Liver (tissue), 8 donors: ENCODE measurements at regions not wholly inside any gene's neighbourhood (a gene's known extent, or its start where the extent isn't known, plus 50 kb on each side); places are given as distances from the start of the nearest gene placed in this dataset.

Source experiments
- DNase-seq: peaks from one replicate; pipeline ENCODE4 v3.0.0-alpha.2; 2017; ENCODE audit warnings: low spot score
- H3K27ac ChIP-seq, 2 donors: one replicate each; pipeline ENCODE4 v1.7.0; 2013; ENCODE audit warnings: inconsistent platforms in 2 of 2, low read length in 2 of 2, control low read depth in 1 of 2, low read depth in 1 of 2, mild to moderate bottlenecking in 1 of 2
- H3K27me3 ChIP-seq, 4 donors: one replicate each; pipeline versions ENCODE4 v1.6.1 to v1.7.0; 2013; ENCODE audit warnings: low read length in 3 of 4, inconsistent platforms in 1 of 4, mild to moderate bottlenecking in 1 of 4, moderate library complexity in 1 of 4; ENCODE audit not compliant: control insufficient read depth in 4 of 4, insufficient read depth in 4 of 4
- H3K36me3 ChIP-seq, 4 donors: one replicate each; pipeline versions ENCODE4 v1.6.1 to v1.7.0; 2013; ENCODE audit warnings: low read length in 3 of 4, mild to moderate bottlenecking in 3 of 4, low read depth in 1 of 4, moderate library complexity in 1 of 4; ENCODE audit not compliant: control insufficient read depth in 4 of 4, insufficient read depth in 3 of 4
- H3K4me1 ChIP-seq, 4 donors: one replicate each; pipeline versions ENCODE4 v1.6.1 to v1.7.0; 2013; ENCODE audit warnings: low read length in 3 of 4, mild to moderate bottlenecking in 3 of 4, moderate library complexity in 1 of 4; ENCODE audit not compliant: control insufficient read depth in 4 of 4, insufficient read depth in 4 of 4
- H3K4me3 ChIP-seq, 3 donors: one replicate each; pipeline versions ENCODE4 v1.6.1 to v1.7.0; 2013; ENCODE audit warnings: low read length in 3 of 3, control low read depth in 1 of 3, low read depth in 1 of 3, mild to moderate bottlenecking in 1 of 3
- H3K9ac ChIP-seq, 2 donors: one replicate each; pipeline ENCODE4 v1.7.0; 2013; ENCODE audit warnings: low read length in 2 of 2, mild to moderate bottlenecking in 2 of 2, moderate library complexity in 2 of 2, control low read depth in 1 of 2, low read depth in 1 of 2
- H3K9me3 ChIP-seq, 4 donors: one replicate each; pipeline versions ENCODE4 v1.6.1 to v1.7.0; 2013; ENCODE audit warnings: low read length in 3 of 4; ENCODE audit not compliant: control insufficient read depth in 4 of 4
- ATF3 ChIP-seq: IDR thresholded peaks from 2 replicates; pipeline ENCODE4 v1.6.1; 2016; ENCODE audit warnings: antibody characterized with exemption
- CTCF ChIP-seq: fragments of 150-350 bp; IDR thresholded peaks from 2 replicates; pipeline ENCODE4 v1.5.1; 2017; ENCODE audit warnings: improper control_type of control experiment, low read depth, low read length; ENCODE audit not compliant: missing input control
- EGR1 ChIP-seq, 2 donors: IDR thresholded peaks; 2 replicates each; pipeline ENCODE4 v1.6.1; 2016 to 2018; ENCODE audit warnings: antibody characterized with exemption in 2 of 2, low read depth in 2 of 2
- FOXA2 ChIP-seq: IDR thresholded peaks from 2 replicates; pipeline ENCODE4 v1.6.1; 2016; ENCODE audit warnings: antibody characterized with exemption
- HNF4A ChIP-seq, 2 donors: conservative IDR thresholded peaks; 2 replicates each; pipeline ENCODE4 v1.6.1; 2016; ENCODE audit warnings: antibody characterized with exemption in 2 of 2, mild to moderate bottlenecking in 2 of 2
- HNF4G ChIP-seq: IDR thresholded peaks from 2 replicates; pipeline ENCODE4 v1.6.1; 2016; ENCODE audit warnings: antibody characterized with exemption
- JUND ChIP-seq, 2 donors: IDR thresholded peaks; 2 replicates each; pipeline ENCODE4 v1.6.1; 2016; ENCODE audit warnings: antibody characterized with exemption in 2 of 2
- MAX ChIP-seq: IDR thresholded peaks from 2 replicates; pipeline ENCODE4 v1.6.1; 2016; ENCODE audit warnings: antibody characterized with exemption
- NR2F2 ChIP-seq: IDR thresholded peaks from 2 replicates; pipeline ENCODE4 v1.6.1; 2016; ENCODE audit warnings: antibody characterized with exemption
- RAD21 ChIP-seq, 2 donors: IDR thresholded peaks; 2 replicates each; pipeline ENCODE4 v1.6.1; 2016; ENCODE audit warnings: antibody characterized with exemption in 2 of 2, mild to moderate bottlenecking in 2 of 2
- RXRA ChIP-seq, 2 donors: IDR thresholded peaks; 2 replicates each; pipeline ENCODE4 v1.6.1; 2017 to 2018; ENCODE audit warnings: antibody characterized with exemption in 2 of 2, mild to moderate bottlenecking in 1 of 2
- SP1 ChIP-seq: IDR thresholded peaks from 2 replicates; pipeline ENCODE4 v1.6.1; 2018; ENCODE audit warnings: antibody characterized with exemption, mild to moderate bottlenecking
- TAF1 ChIP-seq: conservative IDR thresholded peaks from 2 replicates; pipeline ENCODE4 v1.6.1; 2016; ENCODE audit warnings: antibody characterized with exemption, mild to moderate bottlenecking
- YY1 ChIP-seq: IDR thresholded peaks from 2 replicates; pipeline ENCODE4 v1.6.1; 2016; ENCODE audit warnings: antibody characterized with exemption, mild to moderate bottlenecking
- ZBTB33 ChIP-seq: IDR thresholded peaks from 2 replicates; pipeline ENCODE4 v1.6.1; 2016; ENCODE audit warnings: antibody characterized with exemption
- WGBS: extraction: QIAGEN DNeasy Blood & Tissue Kit; methylation state at CpG from one replicate; pipeline ENCODE4 v1.1.7; 2013; 5-methylcytosine and 5-hydroxymethylcytosine counted together
- donor health status: healthy.
- donor health status: healthy.
- donor health status: healthy.
- donor health status: healthy.
- donor health status: healthy.

- no peak for TF ChIP-seq SP1
- TF ChIP-seq ZBTB33, result no peak
- no peak for TF ChIP-seq ATF3
- no peak for TF ChIP-seq RXRA (IDR thresholded peaks at IDR 0.05)
- no peak for TF ChIP-seq NR2F2
- no peak for TF ChIP-seq MAX
- no peak for TF ChIP-seq FOXA2
- no peak for TF ChIP-seq RAD21 (IDR thresholded peaks at IDR 0.05)
- TF ChIP-seq TAF1, result no peak
- TF ChIP-seq YY1, result no peak
- Histone ChIP-seq H3K9ac (no peak overlapping the region), H3K27ac (no peak overlapping the region), H3K4me1 (peaks cover 0 to 10% (median 2%) of the 10 kb centered on the region in 4 donors), H3K36me3 (no peaks in the 10 kb centered on the region), H3K4me3 (peak overlapping the region in 1 of 3 donors; percentile 18), H3K9me3 (no peaks in the 10 kb centered on the region), H3K27me3 (peaks cover 0 to 5% (median 2%) of the 10 kb centered on the region in 4 donors)
- no peak for DNase-seq
- WGBS, result 23% methylated on average over 5 of the region's 5 CpGs
Measured at GRCh38 chr11:22433094-22433455, 94.9 kb downstream of the SLC17A6 start.

- Histone ChIP-seq H3K27me3 (peaks cover 0 to 5% (median 2%) of the 10 kb centered on the region in 4 donors), H3K9ac (no peak overlapping the region), H3K4me3 (peak overlapping the region in 1 of 3 donors; percentile 18), H3K27ac (no peak overlapping the region), H3K9me3 (no peaks in the 10 kb centered on the region), H3K4me1 (peaks cover 0 to 10% (median 2%) of the 10 kb centered on the region in 4 donors), H3K36me3 (no peaks in the 10 kb centered on the region)
- no peak for DNase-seq
- WGBS, result 8% methylated on average over 40 of the region's 40 CpGs
- TF ChIP-seq HNF4A (conservative IDR thresholded peaks at IDR 0.05), result no peak
- TF ChIP-seq NR2F2, result no peak
- no peak for TF ChIP-seq ATF3
- no peak for TF ChIP-seq YY1
- no peak for TF ChIP-seq RAD21 (IDR thresholded peaks at IDR 0.05)
- TF ChIP-seq TAF1, result no peak
- no peak for TF ChIP-seq CTCF
- no peak for TF ChIP-seq FOXA2
- TF ChIP-seq SP1, result no peak
- no peak for TF ChIP-seq HNF4G
- no peak for TF ChIP-seq EGR1 (IDR thresholded peaks at IDR 0.05; ENCODE audit: low read depth in 2 of 2)
- TF ChIP-seq JUND (IDR thresholded peaks at IDR 0.05), result no peak
Measured at GRCh38 chr11:22432291-22433093, 94.3 kb downstream of the SLC17A6 start.
